ENCODE measurements at regions not wholly inside any gene's neighbourhood (a gene's known extent, or its start where the extent isn't known, plus 50 kb on each side); places are given as distances from the start of the nearest gene placed in this dataset.

DNA sequence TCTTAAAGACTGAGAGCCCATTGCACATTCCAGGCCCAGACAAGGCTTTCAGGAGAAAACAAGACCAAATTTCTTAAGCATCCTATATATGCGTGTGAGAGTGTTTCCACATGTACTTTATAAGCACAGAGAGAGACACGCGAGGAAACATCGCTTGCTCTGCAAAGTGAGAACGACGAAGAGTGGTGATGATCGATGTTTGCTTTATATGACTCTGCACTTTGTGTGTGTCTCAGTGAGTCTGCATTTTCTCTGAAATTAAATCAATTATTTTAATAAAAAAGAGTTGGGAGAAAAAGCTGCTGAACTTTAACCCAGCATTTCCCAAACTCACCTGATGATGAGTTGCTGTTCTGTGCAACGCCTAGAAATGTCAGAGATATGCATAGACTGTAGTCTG is 61.7 kb upstream of the ZMIZ1 start:
- no peak for FAIRE-seq

DNA sequence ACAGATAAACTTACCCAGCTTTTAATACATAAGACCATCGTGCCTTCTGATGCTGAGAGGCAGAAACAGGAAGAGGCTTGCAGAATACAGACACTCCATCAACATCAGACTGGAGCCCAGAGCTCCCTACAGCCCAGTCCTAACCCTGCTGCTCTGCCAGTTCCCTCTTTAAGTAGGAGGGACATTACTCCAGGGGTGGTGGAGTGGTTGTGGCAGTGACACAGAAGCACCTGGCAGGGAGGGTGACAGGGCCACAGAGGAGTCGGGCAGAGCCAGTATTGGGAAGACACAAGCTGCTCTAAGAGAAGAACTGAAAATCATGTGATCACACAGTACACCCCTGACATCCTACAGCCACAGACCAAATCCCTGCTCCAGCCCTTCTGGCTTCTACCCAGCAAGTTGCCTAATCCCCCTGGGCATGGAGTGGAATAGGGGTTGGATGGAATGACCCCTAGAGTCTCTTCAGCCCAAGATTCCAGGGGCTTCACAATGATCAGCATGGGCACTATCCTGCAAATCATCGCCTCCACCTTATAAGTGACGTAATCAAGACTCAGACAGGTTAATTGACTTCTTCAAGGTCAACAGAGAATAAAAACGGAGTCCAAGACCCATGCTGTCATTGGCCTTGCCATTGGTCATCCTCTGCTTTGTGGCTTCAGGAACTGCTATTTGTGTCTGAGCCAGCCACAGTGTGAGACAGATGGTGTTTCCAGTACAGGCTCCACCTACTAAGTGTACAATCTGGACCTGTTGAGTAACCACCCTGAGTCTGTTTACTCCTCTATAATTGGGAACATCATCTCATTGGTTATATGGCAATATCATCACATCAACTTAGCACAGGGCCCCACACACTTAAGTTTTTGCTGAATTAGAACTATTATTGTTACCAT is 61.1 kb upstream of the ZMIZ1 start:
- no peak for FAIRE-seq

GRCh38 chr10:79009145-79009544 is 59.6 kb upstream of the ZMIZ1 start:
- no peak for FAIRE-seq

- no peak for FAIRE-seq
Measured at GRCh38 chr10:79012567-79012966, 56.2 kb upstream of the ZMIZ1 start.

DNA sequence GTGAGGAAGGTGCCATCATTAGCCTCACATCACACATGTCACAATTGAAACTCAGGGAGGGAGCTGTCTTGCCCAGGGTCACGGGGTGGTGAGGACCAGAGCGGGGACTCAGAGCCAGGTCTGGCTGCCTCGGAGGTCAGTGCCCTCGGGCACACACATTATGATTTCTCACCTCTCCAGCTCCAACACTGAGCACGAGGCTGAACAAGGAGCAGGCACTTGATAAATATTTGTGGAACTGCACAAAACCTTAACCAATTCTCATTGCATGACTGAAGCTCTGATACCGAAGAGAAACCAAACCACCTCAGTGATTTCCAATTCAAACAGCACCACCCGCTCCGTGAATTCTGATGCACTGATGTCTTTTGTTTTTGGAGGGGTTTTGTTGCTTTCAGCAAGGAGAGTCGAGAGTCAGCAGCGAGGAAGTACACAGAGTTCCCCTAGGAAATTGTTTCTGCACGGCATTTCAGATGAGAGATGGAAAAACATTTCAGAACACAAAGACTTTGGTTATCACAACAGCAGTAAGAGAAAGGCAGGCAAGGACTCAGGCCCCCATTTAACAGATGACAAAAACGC is 55.3 kb upstream of the ZMIZ1 start:
- FAIRE-seq: no peak

- no peak for FAIRE-seq
Measured at GRCh38 chr10:79014796-79015195, 54.0 kb upstream of the ZMIZ1 start.

GRCh38 chr10:79017882-79018520 is 50.8 kb upstream of the ZMIZ1 start:
- no peak for FAIRE-seq

DNA sequence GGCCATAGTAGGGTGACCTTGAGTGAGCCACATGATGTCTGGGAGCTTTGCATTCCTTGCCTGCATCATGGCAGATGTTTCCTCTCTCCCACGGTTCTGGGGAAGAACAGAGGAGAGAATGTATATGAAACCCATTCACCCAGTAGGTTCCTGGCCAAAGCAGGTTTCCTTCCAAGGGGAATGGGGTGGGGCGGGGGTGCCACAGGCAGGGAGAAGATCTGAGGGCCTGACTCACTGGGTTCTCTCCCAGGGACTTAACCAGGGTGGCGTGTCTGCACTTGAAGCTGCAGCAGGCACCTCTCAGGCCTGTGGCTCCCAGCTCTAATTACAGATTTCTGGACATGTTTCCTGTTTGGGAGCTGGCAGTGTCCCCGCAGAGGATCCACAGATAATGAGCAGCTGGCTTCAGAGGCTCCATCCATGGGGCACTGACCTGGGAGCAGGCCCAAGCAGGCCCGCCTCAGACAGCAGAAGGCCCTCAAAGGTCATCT is 50.2 kb upstream of the ZMIZ1 start:
- FAIRE-seq: no peak
